GM12878 (cell line): ENCODE measurements at regions not wholly inside any gene's neighbourhood (a gene's known extent, or its start where the extent isn't known, plus 50 kb on each side); places are given as distances from the start of the nearest gene placed in this dataset.

Source experiments
- ATAC-seq: fragments of 200-7000 bp; cut with Tn5 transposase; 3 replicates; pipeline ENCODE4 v1.9.1; 2020; ENCODE audit warnings: mild to moderate bottlenecking, moderate library complexity
- BruUV-seq: library from RNA; stranded (reverse); fragments of 400-500 nt; replicated peaks from 2 replicates; lab custom pipeline; 2021; lab: Mats Ljungman, UMichigan
- CTCF ChIA-PET: fragments of 300-600 bp; sonication (Branson Sonifier 250); formaldehyde crosslinking; extraction: SDS; loops from one replicate; lab custom pipeline; 2021; ENCODE audit warnings: inconsistent platforms; lab: Yijun Ruan, JAX
- POLR2A ChIA-PET: fragments of 350-600 bp; formaldehyde crosslinking; extraction: SDS; loops from one replicate; lab custom pipeline; 2021; ENCODE audit warnings: inconsistent platforms; lab: Charles Lee
- RAD21 ChIA-PET: fragments of 300-600 bp; sonication (Branson Sonifier 250); formaldehyde crosslinking; loops from one replicate; lab custom pipeline; 2023; ENCODE audit warnings: antibody characterized with exemption; ENCODE audit not compliant: unreplicated experiment; lab: Charles Lee
- SMC1A ChIA-PET: fragments of 300-600 bp; sonication (Branson Sonifier 250); formaldehyde crosslinking; loops from one replicate; lab custom pipeline; 2023; ENCODE audit not compliant: unreplicated experiment, uncharacterized antibody; lab: Charles Lee
- DNase-seq: peaks from one replicate; pipeline ENCODE4 v3.0.0-alpha.2; 2011; ENCODE audit warnings: low read depth, low spot score
- FAIRE-seq: peaks from 3 replicates; lab custom pipeline; 2011; peaks lifted over from hg19 to GRCh38; lab: Jason Lieb, UNC
- H2AFZ ChIP-seq: 2 replicates; pipeline ENCODE4 v1.6.0; 2011; ENCODE audit warnings: low read depth, low read length, control low read depth; ENCODE audit not compliant: control insufficient read depth
- H3K27ac ChIP-seq: 2 replicates; pipeline ENCODE4 v1.5.1; 2011; ENCODE audit warnings: control low read depth; ENCODE audit not compliant: control insufficient read depth, insufficient read depth
- H3K27me3 ChIP-seq, 2 experiments: replicated peaks in 1 of 2; 2 replicates each; pipeline versions ENCODE4 v1.6.0 to v1.6.1; 2011; ENCODE audit warnings: low read length in 1 of 2; ENCODE audit not compliant: control insufficient read depth in 2 of 2, insufficient read depth in 2 of 2
- H3K36me3 ChIP-seq, 2 experiments: 2 replicates each; pipeline ENCODE4 v1.5.1; 2011; ENCODE audit warnings: low read length in 1 of 2; ENCODE audit not compliant: control insufficient read depth in 2 of 2, insufficient read depth in 2 of 2
- H3K4me1 ChIP-seq: 2 replicates; pipeline ENCODE4 v1.6.1; 2011; ENCODE audit warnings: mild to moderate bottlenecking, low read length, moderate library complexity, mixed read lengths; ENCODE audit not compliant: control insufficient read depth, insufficient read depth
- H3K4me2 ChIP-seq: 2 replicates; pipeline ENCODE4 v1.6.0; 2011; ENCODE audit warnings: control low read depth; ENCODE audit not compliant: control insufficient read depth, insufficient read depth
- H3K4me3 ChIP-seq: fragments of 200-600 bp; sonication (generic); 2 replicates; pipeline ENCODE4 v1.5.1; 2016
- H3K79me2 ChIP-seq: 2 replicates; pipeline ENCODE4 v1.6.0; 2011; ENCODE audit warnings: low read length; ENCODE audit not compliant: control insufficient read depth, insufficient read depth
- H3K9ac ChIP-seq: 2 replicates; pipeline ENCODE4 v1.8.0; 2011; ENCODE audit warnings: low read length, control low read depth, mixed read lengths; ENCODE audit not compliant: control insufficient read depth, insufficient read depth
- H3K9me3 ChIP-seq: replicated peaks from 3 replicates; pipeline ENCODE4 v1.5.1; 2011; ENCODE audit warnings: mild to moderate bottlenecking, low read length; ENCODE audit not compliant: control insufficient read depth, insufficient read depth
- H4K20me1 ChIP-seq: 2 replicates; pipeline ENCODE4 v1.6.0; 2011; ENCODE audit not compliant: control insufficient read depth, insufficient read depth
- BCLAF1 ChIP-seq: fragments of 450-650 bp; IDR thresholded peaks from 2 replicates; pipeline ENCODE4 v1.6.1; 2017; ENCODE audit warnings: antibody characterized with exemption, mild to moderate bottlenecking, moderate library complexity
- CBX5 ChIP-seq: sonication (generic); IDR thresholded peaks from 2 replicates; pipeline ENCODE4 v1.6.1; 2016; ENCODE audit warnings: low read depth, moderate library complexity, mild to moderate bottlenecking, inconsistent platforms
- MEF2A ChIP-seq: IDR thresholded peaks from 2 replicates; pipeline ENCODE4 v1.6.1; 2011; ENCODE audit warnings: low read depth, mild to moderate bottlenecking, low read length, moderate library complexity; ENCODE audit not compliant: insufficient read depth
- NRF1 ChIP-seq: conservative IDR thresholded peaks from 2 replicates; pipeline ENCODE4 v1.6.1; 2011; ENCODE audit warnings: mild to moderate bottlenecking, low read depth, low read length, improper control_type of control experiment
- PKNOX1 ChIP-seq: fragments of 450-650 bp; IDR thresholded peaks from 2 replicates; pipeline ENCODE4 v1.6.1; 2016; ENCODE audit warnings: mild to moderate bottlenecking
- POU2F2 ChIP-seq: IDR thresholded peaks from 3 replicates; pipeline ENCODE4 v1.6.1; 2011; ENCODE audit warnings: low read depth, mild to moderate bottlenecking, low read length, borderline replicate concordance
- SMC3 ChIP-seq: IDR thresholded peaks from 2 replicates; pipeline ENCODE4 v1.6.1; 2011; ENCODE audit warnings: low read length, improper control_type of control experiment, borderline replicate concordance
- SREBF2 ChIP-seq: IDR thresholded peaks from 2 replicates; pipeline ENCODE4 v1.6.1; 2012; ENCODE audit warnings: mild to moderate bottlenecking, low read length
- SRF ChIP-seq, 2 experiments: IDR thresholded peaks; 2 replicates each; pipeline ENCODE4 v1.6.1; 2011; ENCODE audit warnings: low read depth in 2 of 2, low read length in 2 of 2, mild to moderate bottlenecking in 1 of 2, moderate library complexity in 1 of 2
- STAT3 ChIP-seq: IDR thresholded peaks from 2 replicates; pipeline ENCODE4 v1.6.1; 2011; ENCODE audit warnings: low read depth, low read length, improper control_type of control experiment
- TARDBP ChIP-seq: IDR thresholded peaks from 2 replicates; pipeline ENCODE4 v1.6.1; 2016; ENCODE audit warnings: borderline replicate concordance
- ZNF217 ChIP-seq: fragments of 450-650 bp; IDR thresholded peaks from 2 replicates; pipeline ENCODE4 v1.6.1; 2017; ENCODE audit warnings: antibody characterized with exemption, mild to moderate bottlenecking
- whole genome bisulfite sequencing: methylation state at CpG from one replicate; pipeline ENCODE4 v1.1.6; 2016; ENCODE audit warnings: low lambda C conversion rate; ENCODE audit not compliant: insufficient replicate concordance, insufficient coverage; ENCODE audit errors: missing lambda C conversion rate; 5-methylcytosine and 5-hydroxymethylcytosine counted together
- in situ Hi-C: fragments of 300-500 bp; cut with MboI; formaldehyde crosslinking; loops from 9 replicates; pipeline ENCODE4 v1.14.3; 2018; ENCODE audit warnings: mixed read lengths
- intact Hi-C: fragments of 100-400 bp; cut with micrococcal nuclease; formaldehyde crosslinking; loops from one replicate; pipeline ENCODE4 v1.14.2; 2022; ENCODE audit not compliant: unreplicated experiment
- TF ChIP-seq, protein P1 (sequence below): IDR thresholded peaks from 2 replicates; pipeline ENCODE4 v1.6.1; 2012; ENCODE audit warnings: low read length, inconsistent platforms

GRCh38 chr4:1492142-1492457, 85.9 kb upstream of the NKX1-1 start (continued):
- TF ChIP-seq PKNOX1 (no peak), NRF1 (no peak)

GRCh38 chr4:1491328-1492141, 85.3 kb upstream of the NKX1-1 start:
- no peak for FAIRE-seq
- no peak overlapping the region for H3K9ac ChIP-seq
- no peaks in the 10 kb centered on the region for H3K27me3 ChIP-seq
- in situ Hi-C loops, result no loop called here
- BruUV-seq, result no TSS peak
- no peak overlapping the region for H3K4me2 ChIP-seq
- ChIA-PET SMC1A (no interaction called here), CTCF (no interaction called here), POLR2A (no interaction called here), RAD21 (no interaction called here)
- H3K9me3 ChIP-seq, result no peaks in the 10 kb centered on the region; the same call in 2 of the 3 replicates
- no peak for ATAC-seq
- no peak overlapping the region for H2AFZ ChIP-seq
- DNase-seq, result no peak
- no peak overlapping the region for H3K27ac ChIP-seq
- no peaks in the 10 kb centered on the region for H4K20me1 ChIP-seq
- intact Hi-C loops, result no loop called here
- no peaks in the 10 kb centered on the region for H3K4me1 ChIP-seq
- H3K79me2 ChIP-seq, result no peaks in the 10 kb centered on the region
- H3K4me3 ChIP-seq, result no peak overlapping the region
- 29% methylated on average over 21 of the region's 21 CpGs for WGBS
- no peaks in the 10 kb centered on the region for H3K36me3 ChIP-seq
- TF ChIP-seq MEF2A (no peak), STAT3 (no peak), SREBF2 (no peak), TARDBP (no peak), BCLAF1 (no peak), CBX5 (no peak), POU2F2 (no peak), SRF (IDR thresholded peaks at IDR 0.05; ENCODE audit: low read depth in 2 of 2, low read length in 2 of 2) (no peak), SMC3 (no peak), ZNF217 (no peak)
- TF ChIP-seq, protein P1, sequence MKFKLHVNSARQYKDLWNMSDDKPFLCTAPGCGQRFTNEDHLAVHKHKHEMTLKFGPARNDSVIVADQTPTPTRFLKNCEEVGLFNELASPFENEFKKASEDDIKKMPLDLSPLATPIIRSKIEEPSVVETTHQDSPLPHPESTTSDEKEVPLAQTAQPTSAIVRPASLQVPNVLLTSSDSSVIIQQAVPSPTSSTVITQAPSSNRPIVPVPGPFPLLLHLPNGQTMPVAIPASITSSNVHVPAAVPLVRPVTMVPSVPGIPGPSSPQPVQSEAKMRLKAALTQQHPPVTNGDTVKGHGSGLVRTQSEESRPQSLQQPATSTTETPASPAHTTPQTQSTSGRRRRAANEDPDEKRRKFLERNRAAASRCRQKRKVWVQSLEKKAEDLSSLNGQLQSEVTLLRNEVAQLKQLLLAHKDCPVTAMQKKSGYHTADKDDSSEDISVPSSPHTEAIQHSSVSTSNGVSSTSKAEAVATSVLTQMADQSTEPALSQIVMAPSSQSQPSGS, result no peak
